Left lobe of liver (tissue), 2 donors: ENCODE measurements at regions not wholly inside any gene's neighbourhood (a gene's known extent, or its start where the extent isn't known, plus 50 kb on each side); places are given as distances from the start of the nearest gene placed in this dataset.
"Not testable (repeated sequence)": the region's sequence is repeated elsewhere in the genome, so short reads cannot be mapped to it uniquely, and the experiment has no call there.

ENCODE experiments used
- ATAC-seq: fragments of 200-7000 bp; cut with Tn5 transposase; one replicate; pipeline ENCODE4 v1.9.1; 2020; ENCODE audit warnings: mild to moderate bottlenecking, moderate library complexity
- DNase-seq: peaks from one replicate; pipeline ENCODE4 v3.0.0-alpha.2; 2020; ENCODE audit warnings: low spot score
- donor health status: DM: no; HTN: no; CAD: no; lungs with moderate emphysema.
- donor health status: DM: no; HTN: yes; CAD: no.

DNA sequence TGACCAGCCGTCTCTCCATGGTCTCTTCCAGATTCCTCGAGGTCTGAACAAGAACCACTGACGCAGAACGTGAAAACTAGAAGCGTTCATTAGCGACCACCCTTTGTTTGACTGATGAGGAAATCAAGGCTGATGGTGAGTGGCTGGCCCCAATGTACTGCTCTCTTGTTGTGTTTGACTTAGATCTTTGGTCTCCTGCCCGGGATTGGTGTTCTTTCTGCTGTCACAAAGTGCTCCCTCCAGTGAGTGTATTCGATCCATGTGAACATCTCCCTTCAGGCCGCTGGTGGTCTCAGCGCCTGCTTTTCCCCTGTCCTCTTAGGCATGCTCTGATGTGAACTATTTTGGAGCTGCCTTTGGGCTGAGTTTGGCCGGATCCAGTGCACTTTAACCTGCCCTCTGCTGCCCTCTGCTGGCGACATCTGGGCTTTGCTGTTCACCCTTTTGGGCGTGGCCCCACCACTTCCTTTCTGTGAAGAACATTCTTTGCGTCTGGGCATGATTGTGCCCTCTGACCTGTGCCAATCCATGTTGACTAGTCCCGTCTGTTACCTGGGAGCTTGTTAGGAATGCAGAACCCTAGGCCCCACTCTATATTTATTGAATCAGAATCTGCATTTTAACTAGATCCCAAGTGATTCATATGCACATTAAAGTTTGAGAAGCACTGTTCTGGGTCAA, 279.1 kb downstream of the TTC6 start:
- ATAC-seq (peak; percentile 93), DNase-seq (peak; percentile 87)

DNA sequence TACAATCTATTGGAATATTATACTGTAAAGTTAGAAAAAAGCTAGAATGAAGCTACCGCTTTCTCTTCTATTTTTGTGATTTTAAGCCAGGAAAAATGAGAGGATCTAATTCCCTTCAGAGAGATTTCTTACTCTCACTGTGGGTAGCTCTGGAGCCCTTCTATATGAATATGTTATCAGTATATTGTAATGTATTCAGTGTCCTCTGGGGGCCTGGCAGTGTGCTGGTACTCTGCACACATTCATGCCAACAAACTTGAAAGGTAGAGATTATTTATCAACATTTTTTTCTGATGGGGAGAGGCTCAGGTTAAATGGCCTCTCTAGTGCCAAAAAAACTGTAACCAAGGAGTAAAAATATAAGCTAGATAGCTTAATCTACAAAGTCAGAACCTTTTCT, 292.8 kb downstream of the TTC6 start:
- ATAC-seq (no peak), DNase-seq (no peak)

- ATAC-seq: peak; percentile 41
- peak; percentile 50 for DNase-seq
Measured at GRCh38 chr14:37889087-37889486, 293.7 kb downstream of the TTC6 start.

DNA sequence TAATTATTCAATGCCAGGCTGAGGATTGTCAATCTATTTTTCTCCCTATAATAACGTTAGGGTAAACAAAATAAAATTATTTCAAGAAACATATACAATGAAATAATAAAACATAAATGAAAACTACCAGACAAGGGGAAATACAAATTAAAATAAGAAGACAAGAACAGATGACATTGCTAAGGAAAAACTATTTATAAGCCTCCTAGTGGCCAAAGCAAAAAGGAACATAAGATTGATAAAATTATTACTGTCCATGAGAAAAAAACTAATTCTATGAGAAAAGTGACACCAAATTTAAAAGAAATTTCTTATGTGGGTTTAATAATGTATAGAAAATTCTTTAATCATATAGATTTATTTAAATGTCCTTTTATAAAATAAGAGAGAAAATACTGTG, 294.7 kb downstream of the TTC6 start:
- DNase-seq (no peak), ATAC-seq (no peak)

DNA sequence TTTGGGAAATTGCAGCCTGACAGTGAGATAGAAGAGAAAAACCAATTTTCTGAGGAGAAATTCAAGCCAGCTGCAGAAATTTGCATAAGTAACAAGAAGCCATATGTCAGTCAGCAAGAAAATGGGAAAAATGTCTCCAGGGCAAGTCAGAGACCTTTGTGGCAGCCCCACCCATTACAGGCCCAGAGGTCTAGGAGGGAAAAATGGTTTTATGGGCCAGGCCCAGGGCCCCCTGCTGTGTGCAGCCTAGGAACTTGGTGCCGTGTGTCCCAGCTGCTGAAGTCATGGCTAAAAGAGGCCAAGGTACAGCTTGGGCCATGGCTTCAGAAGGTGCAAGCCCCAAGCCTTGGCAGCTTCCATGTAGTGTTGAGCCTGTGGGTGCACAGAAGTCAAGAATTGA, 296.1 kb downstream of the TTC6 start:
- DNase-seq, ATAC-seq: not testable (repeated sequence)

DNA sequence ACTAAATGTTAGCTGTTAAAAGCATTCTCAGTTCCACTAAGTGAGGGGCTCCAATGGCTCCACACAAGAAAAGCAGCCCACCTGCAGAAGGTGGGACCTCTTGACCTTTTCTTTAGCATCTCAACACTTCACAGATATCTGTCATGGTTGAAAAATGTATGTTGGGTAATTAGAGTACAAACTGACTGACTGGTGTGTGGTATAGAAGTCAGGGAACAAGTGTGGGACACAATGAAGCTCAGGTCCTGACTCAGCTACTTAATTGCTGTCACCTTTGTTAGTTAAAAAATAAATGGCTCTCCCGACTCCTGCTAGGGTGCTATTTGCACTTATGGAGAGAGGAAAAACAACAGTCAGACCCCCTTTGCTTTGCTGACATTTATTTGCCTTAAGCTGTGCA, 299.0 kb downstream of the TTC6 start:
- ATAC-seq: no peak
- DNase-seq: no peak

GRCh38 chr14:37899365-37899764, 303.9 kb downstream of the TTC6 start:
- ATAC-seq: no peak
- DNase-seq: no peak

GRCh38 chr14:37900561-37900960, 305.1 kb downstream of the TTC6 start:
- no peak for DNase-seq
- no peak for ATAC-seq

DNA sequence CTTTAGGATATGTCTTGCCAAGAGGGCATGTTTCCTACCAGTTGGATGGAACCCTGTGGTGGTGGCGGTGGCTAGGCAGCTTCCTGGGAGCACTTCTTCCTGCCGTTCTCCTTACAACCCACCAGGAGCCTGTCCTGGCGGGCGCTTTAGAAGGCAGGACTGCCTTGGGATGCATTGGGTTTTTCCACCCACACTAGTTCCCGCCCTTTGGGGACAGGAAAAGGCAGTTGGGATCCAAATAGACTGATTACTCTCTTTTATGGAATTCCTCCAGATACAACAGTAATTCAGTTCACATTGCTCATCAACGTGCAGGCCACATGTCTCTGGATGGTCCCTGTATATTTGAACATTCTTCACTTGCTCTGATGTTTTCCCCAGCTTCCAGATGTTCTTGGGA, 305.7 kb upstream of the SSTR1 start:
- ATAC-seq (no peak), DNase-seq (no peak)

- ATAC-seq (peak; percentile 76), DNase-seq (no peak)
Measured at GRCh38 chr14:37903343-37904191, 304.1 kb upstream of the SSTR1 start.

DNA sequence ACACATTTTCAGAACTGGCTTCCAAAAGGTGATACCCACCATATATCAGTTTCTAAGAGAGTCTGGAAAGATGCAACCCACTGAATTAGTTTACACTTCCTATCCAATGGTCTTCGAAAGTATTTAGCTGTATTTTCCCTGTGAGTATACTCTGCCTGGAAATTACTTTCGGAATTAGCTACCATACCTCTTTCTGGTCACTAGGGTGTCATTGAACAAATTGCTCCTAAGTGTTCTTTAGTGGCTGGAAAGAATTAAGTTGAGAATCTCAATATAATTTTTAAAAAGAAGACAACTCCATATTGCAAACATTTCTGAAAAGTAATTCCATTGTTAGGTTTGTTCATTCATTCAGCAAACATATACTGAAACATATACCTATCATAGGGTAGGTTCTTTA, 283.1 kb upstream of the SSTR1 start:
- DNase-seq (no peak), ATAC-seq (no peak)

GRCh38 chr14:37932008-37932407, 275.7 kb upstream of the SSTR1 start:
- DNase-seq: no peak
- ATAC-seq: no peak

DNA sequence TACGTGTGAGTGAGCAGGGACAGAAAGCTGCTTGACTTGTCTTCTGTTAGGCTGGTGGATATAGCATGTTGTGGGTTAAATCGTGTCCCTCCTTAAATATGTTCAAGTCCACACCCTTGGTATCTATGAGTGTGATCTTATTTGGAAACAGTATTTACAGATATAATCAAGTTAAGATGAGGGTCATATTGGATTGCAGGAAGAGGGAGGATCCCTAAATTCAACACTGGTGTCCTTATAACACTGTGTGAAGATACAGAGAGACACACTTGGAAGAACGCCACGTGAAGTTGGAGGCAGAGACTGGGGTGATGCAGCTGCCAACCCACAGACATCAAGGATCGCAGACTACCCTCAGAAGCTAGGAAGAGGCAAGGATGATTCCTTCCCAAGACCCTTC, 275.2 kb upstream of the SSTR1 start:
- DNase-seq: no peak
- no peak for ATAC-seq

DNA sequence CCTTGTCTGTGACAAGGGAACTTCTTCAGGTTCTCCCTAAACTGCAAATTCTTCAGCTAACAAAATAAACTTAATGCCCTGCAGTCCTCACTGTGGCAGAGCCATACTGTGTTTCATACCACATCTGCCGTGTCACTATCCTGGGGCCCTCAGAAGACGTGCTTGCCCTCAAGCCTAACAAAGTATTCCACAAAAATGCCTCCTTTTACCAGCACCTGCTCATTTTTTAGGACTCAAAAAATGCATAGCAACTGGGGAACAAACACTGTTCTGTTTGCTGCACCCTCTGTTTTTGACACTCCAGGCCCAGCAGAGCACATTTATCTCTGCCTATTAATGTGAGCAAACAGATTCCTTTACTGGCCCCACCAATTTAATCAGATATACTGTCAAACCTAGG, 270.7 kb upstream of the SSTR1 start:
- ATAC-seq: no peak
- no peak for DNase-seq

DNA sequence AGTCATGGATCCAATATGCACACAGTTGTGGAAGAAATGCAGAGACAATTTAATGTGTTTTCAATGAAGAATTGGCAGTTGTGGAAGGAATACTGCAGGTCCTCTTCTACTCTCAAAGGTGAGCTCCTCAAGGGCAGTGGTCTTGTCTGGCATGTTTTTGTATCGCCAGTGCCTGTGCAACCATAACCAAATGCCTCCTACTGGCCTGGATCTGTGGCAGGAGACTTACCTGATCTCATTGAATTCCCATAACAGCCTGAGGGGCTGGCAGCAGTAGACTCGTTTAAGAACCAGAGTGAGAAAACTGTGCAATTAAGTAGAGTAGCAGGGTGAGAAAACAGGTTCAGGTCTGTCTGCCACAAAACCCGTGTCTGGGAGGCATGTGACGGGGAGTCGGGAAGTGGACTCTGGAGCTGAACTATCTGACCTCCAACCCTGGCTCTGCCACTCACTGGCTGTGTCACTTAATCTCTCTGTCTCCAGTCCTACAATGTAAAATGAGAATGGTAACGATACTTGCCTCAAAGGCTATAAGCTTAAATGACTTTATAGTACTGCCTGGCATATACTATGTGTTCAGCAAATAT, 268.2 kb upstream of the SSTR1 start:
- no peak for DNase-seq

GRCh38 chr14:37945959-37946358, 261.7 kb upstream of the SSTR1 start:
- no peak for DNase-seq
- no peak for ATAC-seq

More for the DNA sequence above, 268.2 kb upstream of the SSTR1 start:
- ATAC-seq: no peak

GRCh38 chr14:37946819-37947218, 260.9 kb upstream of the SSTR1 start:
- DNase-seq: no peak
- no peak for ATAC-seq

GRCh38 chr14:37948266-37948665, 259.4 kb upstream of the SSTR1 start:
- DNase-seq: no peak
- ATAC-seq: no peak

DNA sequence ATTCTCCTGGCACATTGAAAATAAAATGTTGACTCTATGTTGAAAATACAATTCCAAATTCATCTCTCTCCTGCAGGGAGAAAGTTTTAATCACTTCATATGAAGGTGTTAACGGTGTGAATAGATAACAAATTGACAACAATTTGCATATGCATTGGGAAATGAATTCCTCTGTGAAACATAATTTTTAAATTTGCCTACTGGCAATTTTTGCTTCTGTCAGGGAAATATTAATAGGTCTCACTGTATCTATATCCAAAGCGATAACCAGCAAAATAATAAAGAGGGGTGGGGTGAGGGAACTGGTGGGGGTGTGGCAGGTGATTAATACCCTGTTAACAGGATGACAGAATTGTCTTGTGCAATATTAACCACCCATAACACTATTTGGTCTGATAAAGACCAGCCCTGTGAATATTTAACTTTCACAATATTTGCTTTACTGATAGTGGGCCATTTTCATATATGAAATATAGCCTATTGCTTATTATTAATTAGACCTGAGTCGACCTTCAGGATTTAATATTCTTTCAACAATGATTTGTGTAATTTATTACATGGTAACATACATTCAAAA, 239.0 kb upstream of the SSTR1 start:
- ATAC-seq (no peak), DNase-seq (no peak)

- DNase-seq (no peak), ATAC-seq (no peak)
Measured at GRCh38 chr14:37969511-37969979, 238.2 kb upstream of the SSTR1 start.

- DNase-seq (no peak), ATAC-seq (no peak)
Measured at GRCh38 chr14:37970696-37971095, 237.0 kb upstream of the SSTR1 start.
